ENCODE measurements at regions not wholly inside any gene's neighbourhood (a gene's known extent, or its start where the extent isn't known, plus 50 kb on each side); places are given as distances from the start of the nearest gene placed in this dataset.

DNA sequence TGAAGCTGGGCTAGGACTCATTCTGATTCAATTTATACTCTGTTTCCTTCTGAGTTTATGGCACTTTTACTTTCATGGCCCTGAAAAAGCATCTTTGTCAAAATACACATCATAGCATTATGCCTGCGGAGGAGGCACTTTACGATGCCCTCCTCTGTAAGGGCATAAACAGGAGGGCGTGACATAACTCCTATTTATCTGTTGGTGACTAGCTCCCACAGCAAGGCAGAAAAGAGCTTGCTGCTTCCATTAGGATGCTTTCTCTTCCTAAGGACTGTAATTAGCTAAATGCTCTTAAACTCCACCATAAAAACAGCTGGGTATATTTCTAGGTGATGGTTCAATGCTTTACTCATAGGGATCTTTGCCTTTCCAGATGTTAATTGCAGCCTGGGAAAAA is 315.2 kb upstream of the GHITM start:
- no peaks in the 10 kb centered on the region for H3K4me1 ChIP-seq (ENCODE audit: control insufficient read depth, insufficient read depth, low read length)
- no peak for DNase-seq (ENCODE audit: low read depth)

GRCh38 chr10:83834096-83834495 is 305.2 kb upstream of the GHITM start:
- Histone ChIP-seq H3K27me3 (replicated peaks; ENCODE audit: control insufficient read depth, insufficient read depth, low read length) (no peaks in the 10 kb centered on the region), H3K4me3 (ENCODE audit: low read length) (no peak overlapping the region), H3K9me3 (ENCODE audit: control insufficient read depth, low read length) (peaks cover 7% of the 10 kb centered on the region), H3K36me3 (ENCODE audit: control insufficient read depth, insufficient read depth, low read length, severe bottlenecking) (no peaks in the 10 kb centered on the region), H3K4me1 (ENCODE audit: control insufficient read depth, insufficient read depth, low read length) (no peaks in the 10 kb centered on the region), H3K9ac (ENCODE audit: low read length) (no peak overlapping the region)
- no peak for DNase-seq (ENCODE audit: low read depth)

More for the DNA sequence above, 315.2 kb upstream of the GHITM start:
- no peaks in the 10 kb centered on the region for H3K27me3 ChIP-seq (replicated peaks; ENCODE audit: control insufficient read depth, insufficient read depth, low read length)
- no peaks in the 10 kb centered on the region for H3K9me3 ChIP-seq (ENCODE audit: control insufficient read depth, low read length)
- no peak overlapping the region for H3K9ac ChIP-seq (ENCODE audit: low read length)
- no peaks in the 10 kb centered on the region for H3K36me3 ChIP-seq (ENCODE audit: control insufficient read depth, insufficient read depth, low read length, severe bottlenecking)
- no peak overlapping the region for H3K4me3 ChIP-seq (ENCODE audit: low read length)

DNA sequence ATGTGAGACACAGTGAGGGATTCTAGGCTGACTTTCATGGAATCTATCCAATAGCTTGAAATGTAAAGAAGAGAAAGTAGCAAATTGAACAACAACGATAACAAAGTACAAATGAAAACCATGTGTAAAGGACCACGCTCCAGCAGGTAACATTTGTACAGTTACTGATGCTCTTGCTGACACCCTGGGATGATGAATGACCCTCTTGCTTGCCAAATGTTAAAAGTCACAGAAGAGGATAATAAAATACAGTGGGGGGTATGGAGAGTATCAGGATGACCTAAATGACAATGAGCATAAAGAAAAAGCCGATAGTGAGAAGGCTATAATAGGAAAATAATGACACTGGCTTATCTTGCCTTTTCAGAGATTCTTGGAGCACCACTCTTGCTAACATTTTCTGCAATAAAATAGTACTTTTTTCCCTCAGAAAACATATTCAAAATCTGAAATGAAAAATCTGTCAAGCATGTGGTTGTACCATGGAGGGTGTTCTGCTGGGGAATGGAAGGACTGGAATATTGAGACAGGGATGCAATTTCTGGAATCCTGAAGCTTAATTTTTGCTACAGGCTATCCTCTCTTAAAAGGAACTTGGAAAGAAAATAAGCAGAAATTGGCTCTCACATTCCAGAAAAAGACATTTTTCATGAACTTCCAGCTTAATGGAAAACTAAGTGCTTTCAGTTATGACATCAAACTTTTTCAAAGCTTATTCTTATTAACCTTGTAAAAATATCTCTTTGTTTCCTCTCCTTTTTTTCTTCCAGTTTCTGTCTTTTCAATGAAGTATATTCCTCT is 303.2 kb upstream of the GHITM start:
- Histone ChIP-seq H3K36me3 (ENCODE audit: control insufficient read depth, insufficient read depth, low read length, severe bottlenecking) (no peaks in the 10 kb centered on the region), H3K9me3 (ENCODE audit: control insufficient read depth, low read length) (no peaks in the 10 kb centered on the region), H3K4me1 (ENCODE audit: control insufficient read depth, insufficient read depth, low read length) (no peaks in the 10 kb centered on the region), H3K9ac (ENCODE audit: low read length) (no peak overlapping the region), H3K27me3 (replicated peaks; ENCODE audit: control insufficient read depth, insufficient read depth, low read length) (no peaks in the 10 kb centered on the region), H3K4me3 (ENCODE audit: low read length) (no peak overlapping the region)
- DNase-seq (ENCODE audit: low read depth): no peak

DNA sequence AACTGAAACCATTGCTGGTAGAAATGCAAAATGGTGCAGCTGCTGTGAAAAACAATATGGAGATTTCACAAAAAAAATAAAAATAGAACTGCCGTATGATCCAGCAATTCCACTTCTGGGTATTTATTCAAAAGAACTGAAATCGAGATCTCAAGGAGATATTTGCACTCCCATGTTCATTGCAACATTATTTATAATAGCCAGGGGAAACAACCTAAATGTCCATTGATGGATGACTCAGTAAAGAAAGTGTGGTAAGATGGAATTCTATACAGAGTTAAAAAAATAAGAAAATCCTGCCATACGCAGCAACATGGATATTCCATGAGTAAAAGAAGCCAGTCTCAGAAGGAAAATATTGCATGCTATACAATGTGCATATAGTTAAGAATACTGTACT is 290.6 kb upstream of the GHITM start:
- Histone ChIP-seq H3K4me1 (ENCODE audit: control insufficient read depth, insufficient read depth, low read length) (no peaks in the 10 kb centered on the region), H3K9ac (ENCODE audit: low read length) (no peak overlapping the region), H3K27me3 (replicated peaks; ENCODE audit: control insufficient read depth, insufficient read depth, low read length) (no peaks in the 10 kb centered on the region), H3K4me3 (ENCODE audit: low read length) (no peak overlapping the region), H3K9me3 (ENCODE audit: control insufficient read depth, low read length) (no peaks in the 10 kb centered on the region), H3K36me3 (ENCODE audit: control insufficient read depth, insufficient read depth, low read length, severe bottlenecking) (no peaks in the 10 kb centered on the region)
- peak; percentile 50 for DNase-seq (ENCODE audit: low read depth)

- Histone ChIP-seq H3K4me1 (ENCODE audit: control insufficient read depth, insufficient read depth, low read length) (no peaks in the 10 kb centered on the region), H3K4me3 (ENCODE audit: low read length) (no peak overlapping the region), H3K36me3 (ENCODE audit: control insufficient read depth, insufficient read depth, low read length, severe bottlenecking) (no peaks in the 10 kb centered on the region), H3K9ac (ENCODE audit: low read length) (no peak overlapping the region), H3K9me3 (ENCODE audit: control insufficient read depth, low read length) (no peaks in the 10 kb centered on the region), H3K27me3 (replicated peaks; ENCODE audit: control insufficient read depth, insufficient read depth, low read length) (no peaks in the 10 kb centered on the region)
- DNase-seq (ENCODE audit: low read depth): peak; percentile 3
These were observed 290.2 kb upstream of the GHITM start for GRCh38 chr10:83849150-83849549.

GRCh38 chr10:83852146-83852545 is 287.2 kb upstream of the GHITM start:
- Histone ChIP-seq H3K36me3 (ENCODE audit: control insufficient read depth, insufficient read depth, low read length, severe bottlenecking) (no peaks in the 10 kb centered on the region), H3K9ac (ENCODE audit: low read length) (no peak overlapping the region), H3K4me3 (ENCODE audit: low read length) (no peak overlapping the region), H3K9me3 (ENCODE audit: control insufficient read depth, low read length) (no peaks in the 10 kb centered on the region), H3K27me3 (replicated peaks; ENCODE audit: control insufficient read depth, insufficient read depth, low read length) (no peaks in the 10 kb centered on the region), H3K4me1 (ENCODE audit: control insufficient read depth, insufficient read depth, low read length) (no peaks in the 10 kb centered on the region)
- no peak for DNase-seq (ENCODE audit: low read depth)

DNA sequence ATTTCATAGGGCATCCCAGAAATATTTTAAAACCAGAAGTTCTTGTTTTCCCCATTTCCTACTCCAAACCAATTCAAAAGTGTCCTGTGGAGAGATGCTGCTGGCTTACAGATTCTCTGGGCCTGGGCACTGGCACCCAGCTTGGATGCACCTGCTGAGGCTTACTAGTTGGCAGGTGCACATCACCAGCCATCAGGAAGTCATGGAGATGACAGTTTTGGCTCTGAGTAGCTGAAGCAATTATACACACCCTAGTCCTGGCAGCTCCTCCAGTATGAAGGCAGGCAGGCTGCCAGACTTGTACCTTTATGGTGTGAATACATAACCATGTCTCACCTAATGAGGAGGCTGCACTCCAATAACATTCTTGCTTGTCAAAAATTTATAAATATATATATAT is 276.6 kb upstream of the GHITM start:
- no peaks in the 10 kb centered on the region for H3K27me3 ChIP-seq (replicated peaks; ENCODE audit: control insufficient read depth, insufficient read depth, low read length)
- DNase-seq (ENCODE audit: low read depth): no peak
- no peak overlapping the region for H3K4me3 ChIP-seq (ENCODE audit: low read length)
- H3K9ac ChIP-seq (ENCODE audit: low read length): no peak overlapping the region
- no peaks in the 10 kb centered on the region for H3K4me1 ChIP-seq (ENCODE audit: control insufficient read depth, insufficient read depth, low read length)
- no peaks in the 10 kb centered on the region for H3K9me3 ChIP-seq (ENCODE audit: control insufficient read depth, low read length)
- H3K36me3 ChIP-seq (ENCODE audit: control insufficient read depth, insufficient read depth, low read length, severe bottlenecking): no peaks in the 10 kb centered on the region

DNA sequence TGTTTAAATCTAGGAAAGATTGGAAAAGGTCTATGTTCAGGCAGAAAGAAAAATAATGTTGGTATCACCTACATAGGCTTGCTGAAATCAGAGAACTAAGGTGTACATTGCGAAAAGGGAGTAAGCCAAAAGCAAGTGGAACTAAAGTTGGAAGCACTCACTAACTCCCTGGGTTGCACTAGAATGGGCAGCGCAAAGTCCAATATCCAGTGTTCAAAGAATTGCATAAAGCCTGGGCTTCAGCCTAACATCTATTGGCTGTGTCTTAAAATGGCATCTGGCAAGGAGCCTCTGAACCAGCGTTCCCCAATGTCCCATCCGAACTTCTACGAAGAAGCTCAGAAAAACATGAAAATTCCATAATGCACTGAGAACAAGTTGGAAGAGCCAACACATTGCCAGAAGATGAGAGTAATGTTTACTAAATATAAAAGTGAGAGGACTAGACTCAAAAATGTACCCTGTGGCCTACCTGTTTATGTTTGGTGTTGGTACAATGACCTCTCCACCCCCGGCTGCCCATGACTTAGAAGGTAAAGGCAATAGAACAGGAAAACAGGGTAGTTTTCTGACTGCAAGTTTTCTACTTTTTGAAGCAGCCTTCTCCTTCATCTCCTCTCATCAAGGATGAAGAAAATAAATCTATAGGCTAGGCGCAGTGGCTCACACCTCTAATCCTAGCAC is 275.9 kb upstream of the GHITM start:
- H3K9me3 ChIP-seq (ENCODE audit: control insufficient read depth, low read length): no peaks in the 10 kb centered on the region
- no peaks in the 10 kb centered on the region for H3K4me1 ChIP-seq (ENCODE audit: control insufficient read depth, insufficient read depth, low read length)
- H3K36me3 ChIP-seq (ENCODE audit: control insufficient read depth, insufficient read depth, low read length, severe bottlenecking): no peaks in the 10 kb centered on the region
- no peak overlapping the region for H3K4me3 ChIP-seq (ENCODE audit: low read length)
- DNase-seq (ENCODE audit: low read depth): no peak
- no peak overlapping the region for H3K9ac ChIP-seq (ENCODE audit: low read length)
- no peaks in the 10 kb centered on the region for H3K27me3 ChIP-seq (replicated peaks; ENCODE audit: control insufficient read depth, insufficient read depth, low read length)

- Histone ChIP-seq H3K4me3 (ENCODE audit: low read length) (no peak overlapping the region), H3K4me1 (ENCODE audit: control insufficient read depth, insufficient read depth, low read length) (no peaks in the 10 kb centered on the region), H3K9me3 (ENCODE audit: control insufficient read depth, low read length) (no peaks in the 10 kb centered on the region), H3K36me3 (ENCODE audit: control insufficient read depth, insufficient read depth, low read length, severe bottlenecking) (no peaks in the 10 kb centered on the region), H3K9ac (ENCODE audit: low read length) (no peak overlapping the region), H3K27me3 (replicated peaks; ENCODE audit: control insufficient read depth, insufficient read depth, low read length) (no peaks in the 10 kb centered on the region)
- no peak for DNase-seq (ENCODE audit: low read depth)
These were observed 269.4 kb upstream of the GHITM start for GRCh38 chr10:83869898-83870297.

- H3K4me3 ChIP-seq (ENCODE audit: low read length): no peak overlapping the region
- H3K9me3 ChIP-seq (ENCODE audit: control insufficient read depth, low read length): no peaks in the 10 kb centered on the region
- no peak overlapping the region for H3K9ac ChIP-seq (ENCODE audit: low read length)
- DNase-seq (ENCODE audit: low read depth): peak; percentile 87
- H3K27me3 ChIP-seq (replicated peaks; ENCODE audit: control insufficient read depth, insufficient read depth, low read length): no peaks in the 10 kb centered on the region
- no peaks in the 10 kb centered on the region for H3K36me3 ChIP-seq (ENCODE audit: control insufficient read depth, insufficient read depth, low read length, severe bottlenecking)
- no peaks in the 10 kb centered on the region for H3K4me1 ChIP-seq (ENCODE audit: control insufficient read depth, insufficient read depth, low read length)
These were observed 267.9 kb upstream of the GHITM start for GRCh38 chr10:83871187-83872081.

- Histone ChIP-seq H3K4me3 (ENCODE audit: low read length) (no peak overlapping the region), H3K9ac (ENCODE audit: low read length) (no peak overlapping the region), H3K36me3 (ENCODE audit: control insufficient read depth, insufficient read depth, low read length, severe bottlenecking) (no peaks in the 10 kb centered on the region), H3K27me3 (replicated peaks; ENCODE audit: control insufficient read depth, insufficient read depth, low read length) (no peaks in the 10 kb centered on the region), H3K4me1 (ENCODE audit: control insufficient read depth, insufficient read depth, low read length) (peaks cover 7% of the 10 kb centered on the region), H3K9me3 (ENCODE audit: control insufficient read depth, low read length) (no peaks in the 10 kb centered on the region)
- no peak for DNase-seq (ENCODE audit: low read depth)
These were observed 259.0 kb upstream of the GHITM start for GRCh38 chr10:83880252-83880791.
